SK-N-MC (cell line): ENCODE measurements at regions not wholly inside any gene's neighbourhood (a gene's known extent, or its start where the extent isn't known, plus 50 kb on each side); places are given as distances from the start of the nearest gene placed in this dataset.
A peak's percentile ranks its signal among the peaks of the same experiment; 100 is the strongest.

Source experiments
- DNase-seq: peaks from one replicate; pipeline ENCODE4 v3.0.0-alpha.2; 2011; ENCODE audit warnings: low read depth, low spot score
- H3K27ac ChIP-seq: fragments of 200-600 bp; sonication (generic); 2 replicates; pipeline ENCODE4 v1.5.1; 2016; ENCODE audit warnings: mixed run types
- H3K36me3 ChIP-seq: fragments of 200-600 bp; sonication (generic); 2 replicates; pipeline ENCODE4 v1.6.1; 2017; ENCODE audit warnings: antibody characterized with exemption, low read length, mixed read lengths; ENCODE audit not compliant: insufficient read depth
- H3K4me3 ChIP-seq: fragments of 200-600 bp; sonication (generic); 2 replicates; pipeline ENCODE4 v1.5.1; 2016
- H3K9ac ChIP-seq: fragments of 200-600 bp; sonication (generic); 2 replicates; pipeline ENCODE4 v1.8.0; 2017; ENCODE audit warnings: mixed run types, mixed read lengths; ENCODE audit not compliant: insufficient read length
- H3K9me3 ChIP-seq: fragments of 200-600 bp; sonication (generic); 2 replicates; pipeline ENCODE4 v1.6.1; 2017; ENCODE audit warnings: low read depth, mild to moderate bottlenecking, antibody characterized with exemption, low read length, moderate library complexity, mixed read lengths
- EZH2 ChIP-seq: fragments of 200-600 bp; sonication (generic); IDR thresholded peaks from one replicate; pipeline ENCODE4 v1.6.1; 2017; ENCODE audit warnings: antibody characterized with exemption
- FOXP2 ChIP-seq: optimal IDR thresholded peaks from 2 replicates; pipeline ENCODE3; 2011; ENCODE audit warnings: mild to moderate bottlenecking, moderate library complexity; ENCODE audit not compliant: insufficient read depth; ENCODE audit errors: extremely low read length, control extremely low read depth
- POLR2AphosphoS5 ChIP-seq: IDR thresholded peaks from 2 replicates; pipeline ENCODE4 v1.6.1; 2012; ENCODE audit warnings: mild to moderate bottlenecking, low read depth, low read length, borderline replicate concordance

- H3K27ac ChIP-seq: no peak overlapping the region
- TF ChIP-seq POLR2AphosphoS5 (no peak), FOXP2 (no peak), EZH2 (no peak)
- H3K9me3 ChIP-seq: no peaks in the 10 kb centered on the region
- no peak overlapping the region for H3K4me3 ChIP-seq
- no peak overlapping the region for H3K9ac ChIP-seq
- H3K36me3 ChIP-seq: no peaks in the 10 kb centered on the region
- DNase-seq: no peak
These were observed 479.3 kb downstream of the ARHGEF28 start for GRCh38 chr5:74105126-74105780.

GRCh38 chr5:74103131-74104023, 477.4 kb downstream of the ARHGEF28 start:
- H3K4me3 ChIP-seq: no peak overlapping the region
- no peak for DNase-seq
- no peak for TF ChIP-seq EZH2
- TF ChIP-seq POLR2AphosphoS5: no peak
- no peak for TF ChIP-seq FOXP2
- H3K9me3 ChIP-seq: no peaks in the 10 kb centered on the region
- H3K27ac ChIP-seq: no peak overlapping the region
- no peak overlapping the region for H3K9ac ChIP-seq
- no peaks in the 10 kb centered on the region for H3K36me3 ChIP-seq

- Histone ChIP-seq H3K27ac (no peak overlapping the region), H3K4me3 (no peak overlapping the region), H3K36me3 (no peaks in the 10 kb centered on the region), H3K9ac (no peak overlapping the region), H3K9me3 (no peaks in the 10 kb centered on the region)
- DNase-seq: no peak
- no peak for TF ChIP-seq EZH2
- no peak for TF ChIP-seq FOXP2
- no peak for TF ChIP-seq POLR2AphosphoS5
These were observed 474.3 kb downstream of the ARHGEF28 start for GRCh38 chr5:74100268-74100665.

GRCh38 chr5:74099538-74100267, 473.7 kb downstream of the ARHGEF28 start:
- TF ChIP-seq POLR2AphosphoS5 (no peak), FOXP2 (no peak), EZH2 (no peak)
- no peak overlapping the region for H3K4me3 ChIP-seq
- no peak overlapping the region for H3K9ac ChIP-seq
- no peak overlapping the region for H3K27ac ChIP-seq
- no peaks in the 10 kb centered on the region for H3K9me3 ChIP-seq
- H3K36me3 ChIP-seq: no peaks in the 10 kb centered on the region
- no peak for DNase-seq

GRCh38 chr5:74098941-74099340, 472.9 kb downstream of the ARHGEF28 start:
- Histone ChIP-seq H3K9ac (no peak overlapping the region), H3K36me3 (no peaks in the 10 kb centered on the region), H3K4me3 (no peak overlapping the region), H3K27ac (no peak overlapping the region), H3K9me3 (no peaks in the 10 kb centered on the region)
- no peak for TF ChIP-seq FOXP2
- no peak for TF ChIP-seq EZH2
- TF ChIP-seq POLR2AphosphoS5: no peak
- no peak for DNase-seq

- no peaks in the 10 kb centered on the region for H3K36me3 ChIP-seq
- no peak overlapping the region for H3K27ac ChIP-seq
- TF ChIP-seq POLR2AphosphoS5 (no peak), FOXP2 (no peak), EZH2 (no peak)
- no peak overlapping the region for H3K9ac ChIP-seq
- DNase-seq: no peak
- H3K4me3 ChIP-seq: no peak overlapping the region
- no peaks in the 10 kb centered on the region for H3K9me3 ChIP-seq
These were observed 472.5 kb downstream of the ARHGEF28 start for GRCh38 chr5:74098456-74098855.

GRCh38 chr5:74096325-74096724, 470.3 kb downstream of the ARHGEF28 start:
- Histone ChIP-seq H3K27ac (no peak overlapping the region), H3K4me3 (no peak overlapping the region), H3K36me3 (no peaks in the 10 kb centered on the region), H3K9me3 (no peaks in the 10 kb centered on the region), H3K9ac (no peak overlapping the region)
- DNase-seq: no peak
- TF ChIP-seq POLR2AphosphoS5 (no peak), FOXP2 (no peak), EZH2 (no peak)

GRCh38 chr5:74095871-74096270, 469.9 kb downstream of the ARHGEF28 start:
- DNase-seq: peak; percentile 20
- no peaks in the 10 kb centered on the region for H3K36me3 ChIP-seq
- H3K9me3 ChIP-seq: no peaks in the 10 kb centered on the region
- no peak overlapping the region for H3K27ac ChIP-seq
- H3K4me3 ChIP-seq: no peak overlapping the region
- TF ChIP-seq EZH2 (no peak), FOXP2 (no peak), POLR2AphosphoS5 (no peak)
- no peak overlapping the region for H3K9ac ChIP-seq
